Lower leg skin (tissue), 3 donors: ENCODE measurements at regions not wholly inside any gene's neighbourhood (a gene's known extent, or its start where the extent isn't known, plus 50 kb on each side); places are given as distances from the start of the nearest gene placed in this dataset.

Experiments
- CTCF ChIP-seq, 3 donors: fragments of 450-650 bp; IDR thresholded peaks; one replicate each; pipeline ENCODE4 v1.5.1; 2016; ENCODE audit warnings: antibody characterized with exemption in 3 of 3, mild to moderate bottlenecking in 3 of 3, moderate library complexity in 2 of 3
- POLR2A ChIP-seq, 2 donors: fragments of 450-650 bp; IDR thresholded peaks; one replicate each; pipeline ENCODE4 v1.6.1; 2016 to 2017; ENCODE audit warnings: antibody characterized with exemption in 2 of 2, mild to moderate bottlenecking in 1 of 2, moderate library complexity in 1 of 2

DNA sequence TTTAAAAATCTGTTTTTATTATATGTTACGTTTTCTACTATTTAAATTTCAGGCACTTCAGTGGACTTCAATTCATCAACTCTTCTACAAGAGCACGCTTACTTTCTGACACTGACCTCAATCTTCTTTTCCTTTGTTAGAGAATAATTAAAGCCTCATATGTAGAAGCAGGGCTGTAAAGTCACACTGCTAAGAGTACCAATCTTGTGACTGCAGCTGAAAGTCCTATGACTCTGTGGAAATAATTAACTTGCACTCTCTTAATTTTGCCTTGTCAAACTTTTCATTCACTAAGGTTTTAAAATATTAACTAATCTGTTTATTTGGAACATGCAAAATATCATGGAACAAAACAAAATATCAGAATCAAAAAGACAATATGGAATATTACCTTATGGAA lies 498.1 kb downstream of the PCDH10 start:
- TF ChIP-seq CTCF (IDR thresholded peaks at IDR 0.05) (no peak), POLR2A (IDR thresholded peaks at IDR 0.05) (no peak)
